ENCODE measurements at regions not wholly inside any gene's neighbourhood (a gene's known extent, or its start where the extent isn't known, plus 50 kb on each side); places are given as distances from the start of the nearest gene placed in this dataset.
"Not testable (repeated sequence)": the region's sequence is repeated elsewhere in the genome, so short reads cannot be mapped to it uniquely, and the experiment has no call there.

DNA sequence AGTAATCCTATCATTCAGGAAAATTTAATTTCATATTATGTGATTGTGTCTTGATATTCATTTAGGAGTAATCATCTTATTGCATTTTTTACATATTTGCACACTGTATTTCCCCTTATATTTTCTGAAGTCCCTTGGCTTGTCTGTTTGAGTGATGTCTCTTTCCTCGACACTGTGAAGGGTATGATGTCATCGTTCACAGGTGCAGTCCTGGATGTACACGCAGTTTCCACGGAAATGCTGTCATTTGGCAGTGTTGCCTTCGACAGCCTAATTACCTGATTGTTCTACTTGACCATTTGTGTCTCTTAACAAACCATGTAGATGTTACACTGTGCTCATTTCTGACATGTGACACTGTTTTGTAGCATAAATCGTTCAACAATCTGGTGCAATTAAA, 1277.0 kb downstream of the TMEM121 start:
- H3K36me3 ChIP-seq = no peaks in the 10 kb centered on the region
- H3K27ac ChIP-seq = no peak overlapping the region

DNA sequence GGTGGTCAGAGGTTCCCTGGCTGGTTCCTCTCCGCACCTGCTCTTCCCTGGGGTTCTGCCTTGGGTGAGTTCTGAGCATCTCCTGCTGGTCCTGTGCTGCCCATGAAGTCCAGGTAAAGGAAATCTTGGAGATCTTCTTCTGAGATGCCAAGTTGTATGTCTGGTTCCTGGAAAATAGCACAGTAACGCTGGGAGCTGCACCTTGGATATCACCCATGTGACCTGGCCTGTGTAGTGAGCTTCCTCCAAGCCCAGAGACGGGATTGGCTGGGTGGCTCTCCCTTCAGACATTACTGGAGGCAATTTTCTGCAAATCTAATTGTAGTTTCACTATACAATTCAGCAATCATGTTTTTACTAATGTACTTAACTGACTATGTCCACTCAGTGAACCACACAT, 1281.1 kb downstream of the TMEM121 start:
- Histone ChIP-seq H3K4me3 (no peak overlapping the region), H3K27ac (no peak overlapping the region), H3K27me3 (peaks cover 0 to 21% of the 10 kb centered on the region in 2 donors), H3K4me1 (no peaks in the 10 kb centered on the region), H3K36me3 (no peaks in the 10 kb centered on the region), H3K9me3 (no peaks in the 10 kb centered on the region)
- intact Hi-C loops (cut with DNase I) = no loop called here
- TF ChIP-seq, protein P1, sequence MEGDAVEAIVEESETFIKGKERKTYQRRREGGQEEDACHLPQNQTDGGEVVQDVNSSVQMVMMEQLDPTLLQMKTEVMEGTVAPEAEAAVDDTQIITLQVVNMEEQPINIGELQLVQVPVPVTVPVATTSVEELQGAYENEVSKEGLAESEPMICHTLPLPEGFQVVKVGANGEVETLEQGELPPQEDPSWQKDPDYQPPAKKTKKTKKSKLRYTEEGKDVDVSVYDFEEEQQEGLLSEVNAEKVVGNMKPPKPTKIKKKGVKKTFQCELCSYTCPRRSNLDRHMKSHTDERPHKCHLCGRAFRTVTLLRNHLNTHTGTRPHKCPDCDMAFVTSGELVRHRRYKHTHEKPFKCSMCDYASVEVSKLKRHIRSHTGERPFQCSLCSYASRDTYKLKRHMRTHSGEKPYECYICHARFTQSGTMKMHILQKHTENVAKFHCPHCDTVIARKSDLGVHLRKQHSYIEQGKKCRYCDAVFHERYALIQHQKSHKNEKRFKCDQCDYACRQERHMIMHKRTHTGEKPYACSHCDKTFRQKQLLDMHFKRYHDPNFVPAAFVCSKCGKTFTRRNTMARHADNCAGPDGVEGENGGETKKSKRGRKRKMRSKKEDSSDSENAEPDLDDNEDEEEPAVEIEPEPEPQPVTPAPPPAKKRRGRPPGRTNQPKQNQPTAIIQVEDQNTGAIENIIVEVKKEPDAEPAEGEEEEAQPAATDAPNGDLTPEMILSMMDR (IDR thresholded peaks at IDR 0.05) = no peak
- DNase-seq (no peak), ATAC-seq (no peak)

More for the DNA sequence above, 1277.0 kb downstream of the TMEM121 start:
- intact Hi-C loops (cut with DNase I) = no loop called here
- Histone ChIP-seq H3K4me3 (no peak overlapping the region), H3K4me1 (no peaks in the 10 kb centered on the region), H3K27me3 (peaks cover 0 to 36% of the 10 kb centered on the region in 2 donors), H3K9me3 (no peaks in the 10 kb centered on the region)
- DNase-seq (no peak), ATAC-seq (no peak)
- TF ChIP-seq, protein P1 (IDR thresholded peaks at IDR 0.05) = no peak

DNA sequence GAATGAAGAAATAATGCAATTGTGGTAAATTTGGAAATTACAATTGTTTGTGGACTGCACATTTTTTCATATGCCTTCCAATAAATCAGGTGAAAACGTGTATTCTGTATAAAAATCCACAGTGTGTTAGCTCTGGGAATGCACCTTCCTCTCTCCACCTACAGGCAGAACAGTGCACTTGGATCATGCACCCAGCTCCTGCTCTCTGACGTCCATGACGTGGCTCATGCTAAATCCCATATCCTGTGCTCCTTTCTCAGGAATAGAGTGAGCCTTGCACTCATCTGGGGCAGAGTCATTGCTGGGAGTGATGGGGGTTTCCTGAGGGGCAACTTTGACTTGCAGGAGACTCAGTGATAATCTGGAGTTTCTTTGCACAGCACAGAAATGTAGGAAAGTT, 1282.1 kb downstream of the TMEM121 start:
- Histone ChIP-seq H3K27ac (no peak overlapping the region), H3K27me3 (peaks cover 0 to 11% of the 10 kb centered on the region in 2 donors), H3K4me1 (no peaks in the 10 kb centered on the region), H3K4me3 (no peak overlapping the region), H3K36me3 (no peaks in the 10 kb centered on the region), H3K9me3 (no peaks in the 10 kb centered on the region)
- DNase-seq (no peak), ATAC-seq (no peak)
- TF ChIP-seq, protein P1 (IDR thresholded peaks at IDR 0.05) = no peak
- intact Hi-C loops (cut with DNase I) = no loop called here

DNA sequence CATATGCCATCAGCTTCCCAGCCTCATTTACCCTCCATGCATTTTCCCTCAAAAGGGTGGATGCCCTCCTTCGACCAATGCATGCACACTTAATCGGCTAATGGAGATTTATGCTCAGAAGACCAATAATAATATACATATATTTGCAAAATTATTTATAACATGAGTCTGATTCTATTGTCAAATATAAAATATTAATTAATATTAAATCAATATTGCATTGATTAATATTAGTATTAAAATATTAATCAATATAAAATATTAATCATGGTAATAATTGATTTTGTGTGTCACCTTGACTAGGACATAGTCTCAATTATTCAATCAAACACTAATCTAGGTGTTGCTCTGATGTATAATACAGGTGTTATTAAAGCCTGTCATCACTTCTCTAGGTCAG, 1282.5 kb downstream of the TMEM121 start:
- Histone ChIP-seq H3K9me3 (no peaks in the 10 kb centered on the region), H3K36me3 (no peaks in the 10 kb centered on the region), H3K27me3 (peaks cover 0 to 7% of the 10 kb centered on the region in 2 donors), H3K4me1 (no peaks in the 10 kb centered on the region), H3K4me3 (no peak overlapping the region), H3K27ac (no peak overlapping the region)
- ATAC-seq (no peak), DNase-seq (no peak)
- TF ChIP-seq, protein P1 (IDR thresholded peaks at IDR 0.05) = no peak
- intact Hi-C loops (cut with DNase I) = no loop called here

DNA sequence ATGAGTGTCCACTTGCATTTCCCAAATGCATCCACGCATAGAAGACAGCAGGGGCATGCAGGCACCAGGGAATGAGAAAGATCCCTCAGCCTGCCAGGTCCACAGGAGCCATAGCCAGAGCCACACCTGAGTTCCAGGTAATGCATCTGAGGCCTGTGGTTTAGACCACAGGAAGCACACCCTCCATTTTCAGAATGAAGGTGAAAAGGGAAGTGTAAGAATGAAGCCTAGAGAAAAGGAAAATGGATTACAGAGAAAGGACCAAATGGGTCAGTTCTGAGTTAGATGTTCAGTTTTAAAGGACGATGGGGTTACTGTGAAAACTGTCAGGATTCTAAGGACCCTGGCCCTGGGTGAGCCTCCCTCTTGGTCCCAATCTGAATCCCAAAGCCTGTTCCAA, 1283.2 kb downstream of the TMEM121 start:
- Histone ChIP-seq H3K27me3 (peaks cover 0 to 5% of the 10 kb centered on the region in 2 donors), H3K27ac (no peak overlapping the region), H3K36me3 (no peaks in the 10 kb centered on the region), H3K4me3 (no peak overlapping the region), H3K4me1 (no peaks in the 10 kb centered on the region), H3K9me3 (no peaks in the 10 kb centered on the region)
- no peak for ATAC-seq
- DNase-seq = no peak
- TF ChIP-seq, protein P1 (IDR thresholded peaks at IDR 0.05) = no peak
- intact Hi-C loops (cut with DNase I) = no loop called here

DNA sequence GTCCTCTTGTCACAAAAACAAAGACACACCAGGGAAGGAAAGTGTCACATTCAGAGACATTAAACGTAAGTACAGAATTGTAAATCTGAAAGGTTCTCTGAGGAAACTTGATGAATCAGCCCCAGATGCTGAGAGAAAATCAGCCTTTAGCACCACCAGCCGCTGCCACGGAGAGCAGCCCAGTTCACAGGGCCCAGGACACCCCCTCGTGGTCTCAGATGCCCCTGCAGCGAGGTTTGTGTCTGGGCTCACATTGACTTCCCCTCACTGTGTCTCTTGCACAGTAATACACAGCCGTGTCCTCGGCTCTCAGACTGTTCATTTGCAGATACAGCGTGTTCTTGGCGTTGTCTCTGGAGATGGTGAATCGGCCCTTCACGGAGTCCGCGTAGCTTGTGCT, 1283.8 kb downstream of the TMEM121 start:
- H3K36me3 ChIP-seq; H3K27me3 ChIP-seq; intact Hi-C loops (cut with DNase I); DNase-seq; H3K4me3 ChIP-seq; H3K9me3 ChIP-seq; H3K4me1 ChIP-seq; ATAC-seq; H3K27ac ChIP-seq: not testable (repeated sequence)

All from left lung (tissue), 4 donors.